HFFc6 (cell line): ENCODE measurements at regions not wholly inside any gene's neighbourhood (a gene's known extent, or its start where the extent isn't known, plus 50 kb on each side); places are given as distances from the start of the nearest gene placed in this dataset.
"Not testable (repeated sequence)": the region's sequence is repeated elsewhere in the genome, so short reads cannot be mapped to it uniquely, and the experiment has no call there.

Experiments used
- DNase-seq: peaks from one replicate; pipeline ENCODE4 v3.0.0-alpha.2; 2018
- H3K27ac Mint-ChIP-seq: 2 replicates; pipeline ENCODE4 v1.8.0; 2020; ENCODE audit warnings: mild to moderate bottlenecking, mixed read lengths
- H3K27me3 Mint-ChIP-seq: 2 replicates; pipeline ENCODE4 v1.8.0; 2021; ENCODE audit warnings: mild to moderate bottlenecking, moderate library complexity, mixed read lengths; ENCODE audit not compliant: insufficient read depth
- H3K36me3 Mint-ChIP-seq: 2 replicates; pipeline ENCODE4 v1.8.0; 2021; ENCODE audit warnings: low read depth, mixed read lengths
- H3K4me1 Mint-ChIP-seq: 2 replicates; pipeline ENCODE4 v1.8.0; 2020; ENCODE audit warnings: low read depth, mixed read lengths
- H3K4me3 Mint-ChIP-seq: 2 replicates; pipeline ENCODE4 v1.8.0; 2020; ENCODE audit warnings: mild to moderate bottlenecking, moderate library complexity, mixed read lengths
- H3K9me3 Mint-ChIP-seq: 2 replicates; pipeline ENCODE4 v1.8.0; 2020; ENCODE audit warnings: mild to moderate bottlenecking, mixed read lengths
- CTCF ChIP-seq: fragments of 200-600 bp; sonication (generic); IDR thresholded peaks from 2 replicates; pipeline ENCODE4 v1.5.0; 2021; ENCODE audit warnings: antibody characterized with exemption, mild to moderate bottlenecking

- DNase-seq, result no peak
- Mint-ChIP-seq H3K27ac (no peak overlapping the region), H3K27me3 (peaks cover 5% of the 10 kb centered on the region; the same call in 1 of the 2 replicates), H3K36me3 (no peaks in the 10 kb centered on the region), H3K4me3 (no peak overlapping the region), H3K4me1 (no peaks in the 10 kb centered on the region), H3K9me3 (no peaks in the 10 kb centered on the region; the same call in 1 of the 2 replicates)
- no peak for TF ChIP-seq CTCF
Observed at GRCh38 chr9:26639761-26640160, 252.8 kb downstream of the CAAP1 start.

DNA sequence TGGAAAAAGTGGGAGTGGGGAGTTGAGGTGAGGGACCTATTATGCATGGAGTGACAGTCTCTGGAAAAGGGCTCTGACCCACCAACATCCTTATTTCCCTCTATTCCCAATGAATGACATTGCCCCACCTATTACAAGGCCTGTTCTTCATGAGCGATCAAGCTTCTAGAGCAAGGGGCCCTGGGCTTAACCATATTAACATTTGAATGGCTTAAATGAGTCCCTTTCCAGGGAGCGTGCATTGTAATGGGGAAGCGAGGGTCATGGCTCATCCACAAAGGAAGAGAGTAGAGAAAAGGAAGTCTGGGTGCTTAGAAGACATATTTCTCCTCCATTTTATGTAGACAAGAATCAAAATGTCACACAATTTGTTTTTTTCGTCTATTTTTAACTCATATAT is 255.5 kb downstream of the CAAP1 start:
- Mint-ChIP-seq H3K36me3 (no peaks in the 10 kb centered on the region), H3K27me3 (peaks cover 5% of the 10 kb centered on the region; the same call in 1 of the 2 replicates), H3K4me3 (no peak overlapping the region), H3K9me3 (no peaks in the 10 kb centered on the region; the same call in 1 of the 2 replicates), H3K27ac (no peak overlapping the region), H3K4me1 (no peaks in the 10 kb centered on the region)
- no peak for DNase-seq
- TF ChIP-seq CTCF, result no peak

DNA sequence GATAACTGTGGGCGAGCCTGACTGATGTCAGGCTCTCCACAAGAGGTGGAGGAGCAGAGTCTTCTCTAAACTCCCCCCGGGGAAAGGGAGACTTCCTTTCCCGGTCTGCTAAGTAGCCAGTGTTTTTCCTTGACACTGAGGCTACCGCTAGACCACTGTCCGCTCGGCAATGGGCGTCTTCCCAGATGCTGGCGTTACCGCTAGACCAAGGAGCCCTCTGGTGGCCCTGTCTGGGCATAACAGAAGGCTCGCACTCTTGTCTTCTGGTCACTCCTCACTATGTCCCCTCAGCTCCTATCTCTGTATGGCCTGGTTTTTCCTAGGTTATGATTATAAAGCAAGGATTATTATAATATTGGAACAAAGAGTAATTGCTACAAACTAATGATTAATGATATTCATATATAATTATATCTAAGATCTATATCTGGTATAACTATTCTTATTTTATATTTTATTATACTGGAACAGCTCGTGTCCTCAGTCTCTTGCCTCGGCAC is 278.7 kb downstream of the CAAP1 start:
- not testable (repeated sequence) for H3K27ac Mint-ChIP-seq, H3K27me3 Mint-ChIP-seq, H3K36me3 Mint-ChIP-seq, DNase-seq, H3K4me3 Mint-ChIP-seq, H3K9me3 Mint-ChIP-seq, H3K4me1 Mint-ChIP-seq
- peak; percentile 75 for TF ChIP-seq CTCF

- DNase-seq, result no peak
- H3K36me3 Mint-ChIP-seq, result no peaks in the 10 kb centered on the region
- no peaks in the 10 kb centered on the region for H3K4me1 Mint-ChIP-seq
- H3K4me3 Mint-ChIP-seq, result no peak overlapping the region
- TF ChIP-seq CTCF, result no peak
- H3K27me3 Mint-ChIP-seq, result peaks cover 6% of the 10 kb centered on the region; the same call in 1 of the 2 replicates
- H3K27ac Mint-ChIP-seq, result no peak overlapping the region
- no peaks in the 10 kb centered on the region for H3K9me3 Mint-ChIP-seq
Observed at GRCh38 chr9:26612211-26612610, 280.4 kb downstream of the CAAP1 start.

DNA sequence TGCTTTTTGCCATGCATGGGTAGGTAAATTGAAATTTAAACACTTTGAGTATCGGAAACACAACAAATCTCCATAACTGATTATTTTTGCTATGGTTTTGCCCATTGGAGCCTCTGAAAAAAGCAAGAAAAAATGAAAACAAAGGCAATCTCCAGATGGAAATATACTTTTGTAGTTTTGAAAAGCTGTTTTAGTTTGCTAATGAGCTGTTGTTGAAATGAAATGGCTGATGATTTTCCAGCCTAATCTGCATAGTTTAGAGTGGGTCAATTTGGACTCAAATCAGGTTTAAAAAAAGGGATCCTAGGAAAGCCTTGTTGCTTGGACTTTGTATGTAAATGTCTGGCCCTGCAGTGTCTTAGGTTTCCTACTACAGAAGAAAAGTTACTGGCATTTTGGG is 285.8 kb downstream of the CAAP1 start:
- no peaks in the 10 kb centered on the region for H3K36me3 Mint-ChIP-seq
- H3K4me3 Mint-ChIP-seq, result no peak overlapping the region
- H3K9me3 Mint-ChIP-seq, result no peaks in the 10 kb centered on the region
- no peak for DNase-seq
- H3K27me3 Mint-ChIP-seq, result peaks cover 1% of the 10 kb centered on the region; the same call in 1 of the 2 replicates
- H3K4me1 Mint-ChIP-seq, result no peaks in the 10 kb centered on the region
- no peak overlapping the region for H3K27ac Mint-ChIP-seq
- TF ChIP-seq CTCF, result no peak

DNA sequence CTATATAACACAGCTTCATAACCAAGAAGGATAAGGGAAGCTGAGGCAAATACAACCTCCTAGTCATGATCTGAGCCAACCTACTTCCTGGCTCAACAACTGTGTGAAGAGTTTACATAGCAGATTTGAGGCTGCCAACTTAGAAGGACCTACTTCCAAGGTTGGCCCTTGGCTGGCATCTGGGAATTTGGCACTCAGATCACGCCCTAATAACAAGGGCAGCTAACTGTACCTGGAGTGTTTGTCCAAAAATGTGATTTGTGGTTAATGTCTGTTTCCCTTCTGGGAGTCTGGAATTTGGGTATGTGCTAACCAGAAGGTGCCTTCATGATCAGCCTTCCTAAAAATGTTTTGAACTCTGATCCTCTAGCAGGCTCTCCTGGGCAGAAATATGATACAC is 287.2 kb downstream of the CAAP1 start:
- Mint-ChIP-seq H3K27ac (no peak overlapping the region), H3K27me3 (peaks cover 1% of the 10 kb centered on the region; the same call in 1 of the 2 replicates), H3K36me3 (no peaks in the 10 kb centered on the region), H3K4me3 (no peak overlapping the region), H3K4me1 (no peaks in the 10 kb centered on the region), H3K9me3 (no peaks in the 10 kb centered on the region)
- TF ChIP-seq CTCF, result no peak
- no peak for DNase-seq
